DND-41 (cell line): ENCODE measurements at regions not wholly inside any gene's neighbourhood (a gene's known extent, or its start where the extent isn't known, plus 50 kb on each side); places are given as distances from the start of the nearest gene placed in this dataset.

Source experiments
- ATAC-seq: fragments of 200-7000 bp; cut with Tn5 transposase; 3 replicates; pipeline ENCODE4 v1.9.1; 2021; ENCODE audit warnings: low read depth; ENCODE audit not compliant: insufficient read depth
- DNase-seq: peaks from one replicate; pipeline ENCODE4 v3.0.0-alpha.2; 2020
- H2AFZ ChIP-seq: 2 replicates; pipeline ENCODE4 v1.6.0; 2012; ENCODE audit warnings: low read depth, low read length
- H3K27ac ChIP-seq: 2 replicates; pipeline ENCODE4 v1.5.1; 2012; ENCODE audit warnings: low read length, inconsistent platforms
- H3K27me3 ChIP-seq: fragments of 200-600 bp; sonication (generic); 2 replicates; pipeline ENCODE4 v1.6.0; 2012; ENCODE audit warnings: low read length, mild to moderate bottlenecking, inconsistent platforms; ENCODE audit not compliant: insufficient read depth, poor library complexity
- H3K36me3 ChIP-seq: 2 replicates; pipeline ENCODE4 v1.5.1; 2012; ENCODE audit warnings: low read length, inconsistent platforms; ENCODE audit not compliant: insufficient read depth
- H3K4me1 ChIP-seq: 2 replicates; pipeline ENCODE4 v1.5.1; 2012; ENCODE audit warnings: mild to moderate bottlenecking, low read length; ENCODE audit not compliant: insufficient read depth
- H3K4me2 ChIP-seq: 2 replicates; pipeline ENCODE4 v1.6.0; 2012; ENCODE audit warnings: mild to moderate bottlenecking, moderate library complexity, low read length, inconsistent platforms; ENCODE audit not compliant: insufficient read depth
- H3K4me3 ChIP-seq, 2 experiments: fragments of 200-600 bp in 1 of 2; shearing (Covaris generic) in 1 of 2; 2 replicates each; pipeline ENCODE4 v1.5.1; 2012 to 2016; ENCODE audit warnings: inconsistent platforms in 2 of 2, low read length in 2 of 2, mild to moderate bottlenecking in 2 of 2, low read depth in 1 of 2, moderate library complexity in 1 of 2
- H3K79me2 ChIP-seq: 2 replicates; pipeline ENCODE4 v1.6.0; 2012; ENCODE audit warnings: low read length, inconsistent platforms; ENCODE audit not compliant: insufficient read depth
- H3K9ac ChIP-seq: 2 replicates; pipeline ENCODE4 v1.6.0; 2012; ENCODE audit warnings: low read depth, mild to moderate bottlenecking, inconsistent platforms, low read length, moderate library complexity
- H3K9me3 ChIP-seq: 2 replicates; pipeline ENCODE4 v1.5.1; 2012; ENCODE audit warnings: low read length, moderate library complexity, mild to moderate bottlenecking, inconsistent platforms; ENCODE audit not compliant: insufficient read depth, severe bottlenecking
- H4K20me1 ChIP-seq: 2 replicates; pipeline ENCODE4 v1.6.0; 2012; ENCODE audit warnings: low read length; ENCODE audit not compliant: insufficient read depth
- EZH2 ChIP-seq: IDR thresholded peaks from 3 replicates; pipeline ENCODE4 v1.6.1; 2012; ENCODE audit warnings: borderline replicate concordance, low read depth, mild to moderate bottlenecking, moderate library complexity, low read length, inconsistent platforms; ENCODE audit not compliant: severe bottlenecking
- TF ChIP-seq, protein P1 (sequence below): IDR thresholded peaks from 2 replicates; pipeline ENCODE4 v1.5.1; 2012; ENCODE audit warnings: borderline replicate concordance, low read length, moderate library complexity, mild to moderate bottlenecking; ENCODE audit not compliant: poor library complexity, severe bottlenecking; ENCODE audit errors: extremely low read depth

DNA sequence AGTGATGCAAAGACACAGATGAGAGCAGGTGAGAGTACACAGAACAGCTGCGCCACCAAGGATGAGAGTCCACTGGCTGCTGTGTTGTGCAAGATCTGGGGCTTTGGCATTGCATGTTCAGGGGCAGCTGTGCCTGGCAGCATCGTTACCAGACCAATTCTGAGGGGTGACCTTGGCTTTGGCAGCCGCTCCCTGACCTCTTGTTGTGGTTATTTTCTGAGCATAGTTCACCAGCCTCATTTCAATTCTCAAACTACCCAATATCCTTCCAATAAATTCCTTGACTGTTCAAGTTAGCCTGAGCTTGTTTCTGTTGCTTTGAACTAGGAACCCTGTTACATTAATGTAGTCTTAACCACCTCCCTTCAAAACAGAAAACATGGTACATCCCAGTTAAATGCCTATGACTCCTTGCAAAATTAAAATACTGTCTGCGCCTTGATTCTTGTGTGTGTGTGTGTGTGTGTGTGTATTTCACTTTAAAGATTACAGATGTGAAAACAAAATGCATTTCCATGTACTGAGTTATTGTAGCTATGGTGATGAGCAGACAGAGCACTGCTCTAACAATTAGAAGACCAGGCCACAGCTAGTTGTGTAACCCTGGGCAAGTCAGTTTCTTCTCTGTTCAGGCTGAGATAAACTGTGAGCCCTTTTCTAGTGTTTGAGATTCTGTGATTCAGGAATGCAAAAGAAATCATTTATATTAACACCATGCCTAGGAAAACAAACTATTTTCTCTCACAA lies 106.3 kb upstream of the GUCA2B start:
- H3K4me1 ChIP-seq = no peaks in the 10 kb centered on the region
- no peak overlapping the region for H3K4me2 ChIP-seq
- no peak overlapping the region for H3K27ac ChIP-seq
- H3K36me3 ChIP-seq = no peaks in the 10 kb centered on the region
- no peaks in the 10 kb centered on the region for H3K9me3 ChIP-seq
- no peak overlapping the region for H2AFZ ChIP-seq
- no peak overlapping the region for H3K9ac ChIP-seq
- ATAC-seq = no peak
- H3K4me3 ChIP-seq = no peak overlapping the region
- no peak for DNase-seq
- no peaks in the 10 kb centered on the region for H3K79me2 ChIP-seq
- no peaks in the 10 kb centered on the region for H3K27me3 ChIP-seq
- TF ChIP-seq, protein P1, sequence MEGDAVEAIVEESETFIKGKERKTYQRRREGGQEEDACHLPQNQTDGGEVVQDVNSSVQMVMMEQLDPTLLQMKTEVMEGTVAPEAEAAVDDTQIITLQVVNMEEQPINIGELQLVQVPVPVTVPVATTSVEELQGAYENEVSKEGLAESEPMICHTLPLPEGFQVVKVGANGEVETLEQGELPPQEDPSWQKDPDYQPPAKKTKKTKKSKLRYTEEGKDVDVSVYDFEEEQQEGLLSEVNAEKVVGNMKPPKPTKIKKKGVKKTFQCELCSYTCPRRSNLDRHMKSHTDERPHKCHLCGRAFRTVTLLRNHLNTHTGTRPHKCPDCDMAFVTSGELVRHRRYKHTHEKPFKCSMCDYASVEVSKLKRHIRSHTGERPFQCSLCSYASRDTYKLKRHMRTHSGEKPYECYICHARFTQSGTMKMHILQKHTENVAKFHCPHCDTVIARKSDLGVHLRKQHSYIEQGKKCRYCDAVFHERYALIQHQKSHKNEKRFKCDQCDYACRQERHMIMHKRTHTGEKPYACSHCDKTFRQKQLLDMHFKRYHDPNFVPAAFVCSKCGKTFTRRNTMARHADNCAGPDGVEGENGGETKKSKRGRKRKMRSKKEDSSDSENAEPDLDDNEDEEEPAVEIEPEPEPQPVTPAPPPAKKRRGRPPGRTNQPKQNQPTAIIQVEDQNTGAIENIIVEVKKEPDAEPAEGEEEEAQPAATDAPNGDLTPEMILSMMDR = no peak
- H4K20me1 ChIP-seq = no peaks in the 10 kb centered on the region

DNA sequence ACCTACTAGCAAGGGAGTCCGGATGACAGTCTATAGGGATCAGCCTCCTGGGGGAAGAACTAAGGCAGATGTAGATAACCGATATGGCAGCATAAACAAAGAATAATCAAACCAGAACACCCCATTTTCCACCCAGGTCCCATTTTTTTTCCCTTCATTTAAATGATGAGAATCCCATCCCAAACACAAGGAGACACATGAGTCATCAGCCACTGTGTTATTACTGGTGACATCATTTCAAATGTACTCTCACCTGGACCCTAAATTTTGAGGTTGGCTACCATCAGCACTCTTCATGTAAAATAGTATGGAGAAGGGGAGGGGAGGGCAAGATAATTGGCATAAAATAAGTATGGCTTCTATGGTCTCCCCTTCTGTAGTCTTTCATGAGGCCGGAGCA lies 108.9 kb upstream of the GUCA2B start:
- H4K20me1 ChIP-seq = no peaks in the 10 kb centered on the region
- H3K27me3 ChIP-seq = no peaks in the 10 kb centered on the region
- H3K9me3 ChIP-seq = no peaks in the 10 kb centered on the region
- H3K4me3 ChIP-seq = no peak overlapping the region
- no peak for DNase-seq
- H3K9ac ChIP-seq = no peak overlapping the region
- no peak for ATAC-seq
- no peak for TF ChIP-seq EZH2
- H3K27ac ChIP-seq = no peak overlapping the region
- no peaks in the 10 kb centered on the region for H3K4me1 ChIP-seq
- no peak overlapping the region for H3K4me2 ChIP-seq
- no peak overlapping the region for H2AFZ ChIP-seq
- H3K36me3 ChIP-seq = no peaks in the 10 kb centered on the region
- no peaks in the 10 kb centered on the region for H3K79me2 ChIP-seq

DNA sequence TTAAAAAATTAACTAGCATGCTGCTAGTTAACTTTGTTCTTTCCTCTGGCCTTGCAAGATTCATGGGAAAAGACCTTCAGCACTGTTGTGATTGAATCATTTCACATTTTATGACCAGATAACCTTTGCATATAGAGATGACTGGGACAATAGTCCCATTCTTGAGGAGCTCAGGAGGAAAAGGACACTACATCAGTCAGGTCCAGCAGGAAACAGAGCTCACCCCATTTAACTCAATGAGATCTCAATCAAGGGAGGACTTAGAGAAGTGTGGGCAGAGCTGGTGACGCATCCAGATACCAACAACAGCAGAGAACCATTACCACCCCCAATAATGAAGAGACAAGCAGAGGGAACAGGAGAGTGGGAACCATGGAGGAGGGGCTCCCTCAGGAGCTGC lies 109.4 kb upstream of the GUCA2B start:
- Histone ChIP-seq H4K20me1 (no peaks in the 10 kb centered on the region), H3K4me3 (no peak overlapping the region), H3K4me1 (no peaks in the 10 kb centered on the region), H3K36me3 (no peaks in the 10 kb centered on the region), H3K4me2 (no peak overlapping the region), H2AFZ (no peak overlapping the region), H3K27me3 (no peaks in the 10 kb centered on the region), H3K79me2 (no peaks in the 10 kb centered on the region), H3K9me3 (no peaks in the 10 kb centered on the region), H3K27ac (no peak overlapping the region), H3K9ac (no peak overlapping the region)
- no peak for TF ChIP-seq EZH2
- TF ChIP-seq, protein P1 = no peak
- ATAC-seq (no peak), DNase-seq (no peak)

DNA sequence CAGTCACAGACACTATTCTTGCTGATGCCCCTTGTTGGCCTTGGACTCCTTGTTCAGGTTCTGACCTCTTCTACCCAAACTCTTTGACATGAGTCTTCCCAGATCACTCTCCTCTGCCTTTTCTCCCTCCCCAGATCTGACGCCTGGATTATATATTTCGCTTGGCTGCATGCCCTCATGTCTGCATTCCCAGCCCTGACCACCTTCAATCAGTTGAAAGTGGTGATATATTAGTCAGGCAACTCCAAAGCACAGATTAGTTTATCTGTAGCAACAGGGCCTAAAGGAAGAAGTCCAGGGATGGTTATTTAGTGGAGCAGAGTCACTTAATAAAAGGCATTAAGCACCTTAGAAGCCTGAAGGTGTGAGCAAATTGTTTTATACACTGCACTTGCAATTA lies 110.0 kb upstream of the GUCA2B start:
- no peaks in the 10 kb centered on the region for H3K79me2 ChIP-seq
- no peaks in the 10 kb centered on the region for H4K20me1 ChIP-seq
- H3K4me2 ChIP-seq = no peak overlapping the region
- no peaks in the 10 kb centered on the region for H3K36me3 ChIP-seq
- no peaks in the 10 kb centered on the region for H3K9me3 ChIP-seq
- no peaks in the 10 kb centered on the region for H3K4me1 ChIP-seq
- no peak overlapping the region for H3K9ac ChIP-seq
- TF ChIP-seq, protein P1 = no peak
- no peak for TF ChIP-seq EZH2
- ATAC-seq (no peak), DNase-seq (no peak)
- no peaks in the 10 kb centered on the region for H3K27me3 ChIP-seq
- no peak overlapping the region for H3K4me3 ChIP-seq
- no peak overlapping the region for H2AFZ ChIP-seq
- no peak overlapping the region for H3K27ac ChIP-seq
